Peyer's patch (tissue), 4 donors: ENCODE measurements at regions not wholly inside any gene's neighbourhood (a gene's known extent, or its start where the extent isn't known, plus 50 kb on each side); places are given as distances from the start of the nearest gene placed in this dataset.

Experiments used
- POLR2A ChIP-seq, 2 donors: fragments of 450-650 bp; IDR thresholded peaks; one replicate each; pipeline ENCODE4 v1.5.1; 2017; ENCODE audit warnings: antibody characterized with exemption in 2 of 2, mild to moderate bottlenecking in 2 of 2, moderate library complexity in 2 of 2
- TF ChIP-seq, protein P1 (sequence below), 6 experiments: fragments of 450-650 bp in 4 of 6; fragments of 200-600 bp in 2 of 6; sonication (generic) in 1 of 6; IDR thresholded peaks; one replicate each; pipeline ENCODE4 v1.5.1; 2017 to 2019; ENCODE audit warnings: antibody characterized with exemption in 6 of 6, mild to moderate bottlenecking in 3 of 6, moderate library complexity in 1 of 6

DNA sequence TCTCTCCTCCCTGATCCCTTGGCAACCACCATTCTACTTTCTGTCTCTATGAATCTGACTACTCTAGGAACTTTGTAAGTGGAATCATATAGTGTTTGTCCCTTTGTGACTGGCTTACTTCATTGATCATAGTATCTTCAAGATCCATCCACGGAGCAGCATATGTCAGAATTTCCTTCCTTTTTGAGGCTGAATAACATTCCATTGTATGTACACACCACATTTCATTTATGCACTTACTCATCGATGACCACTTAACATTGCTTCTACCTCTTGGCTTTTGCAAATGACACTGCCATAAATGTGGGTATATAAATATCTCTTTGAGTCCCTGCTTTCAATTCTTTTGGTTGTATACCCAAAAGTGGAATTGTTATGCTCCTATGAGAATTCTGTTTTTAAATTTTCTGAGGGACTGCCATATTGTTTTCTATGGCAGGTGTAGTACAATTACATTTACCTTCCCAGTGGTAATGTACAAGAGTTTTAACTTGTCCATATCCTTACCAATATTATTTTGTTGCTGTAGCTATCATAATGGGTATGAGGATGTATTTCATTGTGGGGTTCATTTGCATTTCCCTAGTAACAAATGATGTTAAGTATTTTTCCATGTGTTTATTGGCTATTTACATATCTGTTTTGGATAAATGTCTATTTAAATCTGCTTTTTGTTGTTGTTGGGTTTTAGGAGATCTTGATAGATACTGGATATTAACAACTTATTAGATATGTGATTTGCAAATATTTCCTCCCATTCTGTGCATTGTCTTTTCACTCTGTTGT lies 466.1 kb downstream of the C4orf33 start:
- TF ChIP-seq, protein P1, sequence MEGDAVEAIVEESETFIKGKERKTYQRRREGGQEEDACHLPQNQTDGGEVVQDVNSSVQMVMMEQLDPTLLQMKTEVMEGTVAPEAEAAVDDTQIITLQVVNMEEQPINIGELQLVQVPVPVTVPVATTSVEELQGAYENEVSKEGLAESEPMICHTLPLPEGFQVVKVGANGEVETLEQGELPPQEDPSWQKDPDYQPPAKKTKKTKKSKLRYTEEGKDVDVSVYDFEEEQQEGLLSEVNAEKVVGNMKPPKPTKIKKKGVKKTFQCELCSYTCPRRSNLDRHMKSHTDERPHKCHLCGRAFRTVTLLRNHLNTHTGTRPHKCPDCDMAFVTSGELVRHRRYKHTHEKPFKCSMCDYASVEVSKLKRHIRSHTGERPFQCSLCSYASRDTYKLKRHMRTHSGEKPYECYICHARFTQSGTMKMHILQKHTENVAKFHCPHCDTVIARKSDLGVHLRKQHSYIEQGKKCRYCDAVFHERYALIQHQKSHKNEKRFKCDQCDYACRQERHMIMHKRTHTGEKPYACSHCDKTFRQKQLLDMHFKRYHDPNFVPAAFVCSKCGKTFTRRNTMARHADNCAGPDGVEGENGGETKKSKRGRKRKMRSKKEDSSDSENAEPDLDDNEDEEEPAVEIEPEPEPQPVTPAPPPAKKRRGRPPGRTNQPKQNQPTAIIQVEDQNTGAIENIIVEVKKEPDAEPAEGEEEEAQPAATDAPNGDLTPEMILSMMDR (IDR thresholded peaks at IDR 0.05): no peak
- TF ChIP-seq POLR2A (IDR thresholded peaks at IDR 0.05): no peak
